ENCODE measurements at regions not wholly inside any gene's neighbourhood (a gene's known extent, or its start where the extent isn't known, plus 50 kb on each side); places are given as distances from the start of the nearest gene placed in this dataset.

- DNase-seq (ENCODE audit: low spot score): peak; percentile 33
Observed at GRCh38 chr2:125516496-125517109, 1139.4 kb upstream of the GYPC start.

- no peak for DNase-seq (ENCODE audit: low spot score)
Observed at GRCh38 chr2:125526093-125526492, 1129.9 kb upstream of the GYPC start.

DNA sequence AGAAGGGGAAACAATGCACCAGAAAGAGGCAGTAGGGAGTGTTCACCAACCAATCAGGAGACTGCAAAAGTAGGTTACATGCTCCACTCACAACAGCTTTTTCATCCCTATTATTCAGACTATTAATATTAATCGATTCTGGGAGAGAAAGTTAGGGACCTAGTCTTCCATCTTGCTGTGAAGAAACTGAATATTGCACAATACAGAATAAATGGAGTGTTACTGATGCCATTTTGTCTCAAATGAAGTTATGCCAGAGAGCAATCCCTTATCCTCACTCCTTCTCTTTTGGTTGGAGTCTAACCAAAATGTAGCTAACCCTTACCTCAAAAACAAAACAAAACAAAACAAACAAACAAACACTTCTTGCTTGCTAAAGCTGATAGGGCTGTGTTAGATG is 1120.9 kb upstream of the GYPC start:
- DNase-seq (ENCODE audit: low spot score): no peak

GRCh38 chr2:125543968-125544514 is 1111.9 kb upstream of the GYPC start:
- DNase-seq (ENCODE audit: low spot score): no peak

- DNase-seq (ENCODE audit: low spot score): no peak
Observed at GRCh38 chr2:125553768-125554167, 1102.2 kb upstream of the GYPC start.

- DNase-seq (ENCODE audit: low spot score): no peak
Observed at GRCh38 chr2:125554956-125555355, 1101.0 kb upstream of the GYPC start.

- no peak for DNase-seq (ENCODE audit: low spot score)
Observed at GRCh38 chr2:125559186-125559585, 1096.8 kb upstream of the GYPC start.

GRCh38 chr2:125560855-125561254 is 1095.1 kb upstream of the GYPC start:
- DNase-seq (ENCODE audit: low spot score): no peak

- DNase-seq (ENCODE audit: low spot score): no peak
Observed at GRCh38 chr2:125561302-125561701, 1094.7 kb upstream of the GYPC start.

- DNase-seq (ENCODE audit: low spot score): no peak
Observed at GRCh38 chr2:125562924-125563323, 1093.0 kb upstream of the GYPC start.

GRCh38 chr2:125564471-125564870 is 1091.5 kb upstream of the GYPC start:
- DNase-seq (ENCODE audit: low spot score): no peak

- DNase-seq (ENCODE audit: low spot score): no peak
Observed at GRCh38 chr2:125566422-125566821, 1089.5 kb upstream of the GYPC start.

GRCh38 chr2:125567100-125567499 is 1088.9 kb upstream of the GYPC start:
- no peak for DNase-seq (ENCODE audit: low spot score)

- no peak for DNase-seq (ENCODE audit: low spot score)
Observed at GRCh38 chr2:125572660-125573059, 1083.3 kb upstream of the GYPC start.

- no peak for DNase-seq (ENCODE audit: low spot score)
Observed at GRCh38 chr2:125573432-125573831, 1082.5 kb upstream of the GYPC start.

DNA sequence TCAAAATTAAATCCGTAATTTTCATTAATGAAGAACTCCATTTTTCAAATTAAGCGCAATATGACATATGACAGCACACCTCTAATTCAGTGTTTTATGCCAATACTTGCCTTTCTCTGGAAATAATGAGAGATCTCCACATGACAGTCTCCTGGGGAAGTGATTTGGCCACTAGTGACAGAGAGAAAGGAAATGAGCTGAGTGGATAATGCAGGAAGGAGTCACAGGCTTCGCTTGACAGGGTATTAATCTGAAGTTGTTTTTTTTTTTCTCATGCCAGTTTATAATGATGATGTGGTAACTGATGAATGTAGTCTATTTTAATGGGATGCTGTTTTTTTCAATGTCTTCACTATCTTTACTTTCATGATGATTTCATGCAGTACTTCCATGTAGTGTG is 1079.4 kb upstream of the GYPC start:
- no peak for DNase-seq (ENCODE audit: low spot score)

GRCh38 chr2:125581557-125581956 is 1074.4 kb upstream of the GYPC start:
- no peak for DNase-seq (ENCODE audit: low spot score)

DNA sequence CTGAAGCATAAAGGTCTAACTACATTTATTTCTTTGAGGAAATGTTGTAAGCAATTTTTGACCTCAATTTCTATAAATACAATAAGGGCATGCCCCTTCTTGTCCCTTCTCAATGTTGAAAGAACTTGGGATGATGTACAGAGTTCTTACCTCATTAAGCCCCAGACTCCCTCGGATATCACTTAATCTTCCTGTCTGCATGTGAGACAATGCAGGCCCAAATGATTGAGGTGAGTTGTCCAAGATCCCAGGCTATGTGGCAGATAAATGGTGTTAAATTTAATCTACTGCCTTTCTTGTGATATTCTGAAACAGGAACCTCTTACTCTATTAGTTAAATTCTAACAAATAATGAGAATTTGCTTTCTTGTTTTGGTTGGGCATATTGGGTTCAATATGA is 1073.4 kb upstream of the GYPC start:
- DNase-seq (ENCODE audit: low spot score): no peak

- DNase-seq (ENCODE audit: low spot score): no peak
Observed at GRCh38 chr2:125584732-125585131, 1071.2 kb upstream of the GYPC start.

GRCh38 chr2:125588780-125589179 is 1067.2 kb upstream of the GYPC start:
- no peak for DNase-seq (ENCODE audit: low spot score)

- no peak for DNase-seq (ENCODE audit: low spot score)
Observed at GRCh38 chr2:125591954-125592353, 1064.0 kb upstream of the GYPC start.

DNA sequence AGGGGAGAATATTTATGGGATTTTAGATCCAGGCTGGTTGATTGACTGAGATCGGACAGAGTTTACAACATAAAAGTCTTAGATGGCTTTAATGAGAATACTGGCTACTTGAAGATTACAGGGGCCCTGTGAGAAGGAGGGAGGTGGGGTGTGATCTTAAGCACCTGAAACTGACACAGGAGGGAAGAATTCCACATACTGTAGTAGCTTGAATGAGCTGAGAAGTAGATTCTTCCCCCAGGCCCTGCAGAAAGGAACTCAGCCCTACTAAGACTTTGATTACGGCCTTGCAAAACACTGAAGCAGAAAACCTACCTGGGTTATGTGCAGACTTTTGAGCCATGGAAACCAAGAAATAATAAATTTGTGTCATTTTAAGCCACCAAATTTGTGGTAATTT is 1062.9 kb upstream of the GYPC start:
- no peak for DNase-seq (ENCODE audit: low spot score)

- no peak for DNase-seq (ENCODE audit: low spot score)
Observed at GRCh38 chr2:125596612-125597011, 1059.3 kb upstream of the GYPC start.

GRCh38 chr2:125615438-125615837 is 1040.5 kb upstream of the GYPC start:
- DNase-seq (ENCODE audit: low spot score): no peak
